GM12874 (cell line): ENCODE measurements at regions not wholly inside any gene's neighbourhood (a gene's known extent, or its start where the extent isn't known, plus 50 kb on each side); places are given as distances from the start of the nearest gene placed in this dataset.

Experiments used
- CTCF ChIP-seq: IDR thresholded peaks from 2 replicates; pipeline ENCODE4 v1.5.1; 2011; ENCODE audit warnings: low read depth, mild to moderate bottlenecking, control low read depth, low read length, moderate library complexity; ENCODE audit not compliant: insufficient read depth

GRCh38 chr10:80946957-80947726 lies 409.4 kb downstream of the SH2D4B start:
- no peak for TF ChIP-seq CTCF

DNA sequence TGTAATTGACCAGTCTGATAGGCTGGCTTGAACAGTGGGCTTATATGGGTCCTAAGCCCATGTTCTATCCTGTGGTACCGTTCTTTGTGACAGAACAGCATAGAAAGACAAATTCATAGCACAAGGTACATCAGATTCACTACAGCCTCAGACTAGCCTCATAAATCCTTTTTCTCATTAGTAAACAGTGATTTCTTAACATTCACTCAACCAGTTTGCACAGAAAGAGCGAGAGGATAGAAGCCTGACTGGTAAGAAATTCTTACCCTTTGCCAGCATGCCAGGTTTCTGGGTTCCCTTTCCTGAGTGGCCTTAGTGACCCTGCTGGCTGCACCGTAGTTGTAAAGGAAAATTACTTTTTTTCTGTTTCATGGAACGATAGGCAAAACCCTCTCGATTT lies 412.1 kb downstream of the SH2D4B start:
- no peak for TF ChIP-seq CTCF

DNA sequence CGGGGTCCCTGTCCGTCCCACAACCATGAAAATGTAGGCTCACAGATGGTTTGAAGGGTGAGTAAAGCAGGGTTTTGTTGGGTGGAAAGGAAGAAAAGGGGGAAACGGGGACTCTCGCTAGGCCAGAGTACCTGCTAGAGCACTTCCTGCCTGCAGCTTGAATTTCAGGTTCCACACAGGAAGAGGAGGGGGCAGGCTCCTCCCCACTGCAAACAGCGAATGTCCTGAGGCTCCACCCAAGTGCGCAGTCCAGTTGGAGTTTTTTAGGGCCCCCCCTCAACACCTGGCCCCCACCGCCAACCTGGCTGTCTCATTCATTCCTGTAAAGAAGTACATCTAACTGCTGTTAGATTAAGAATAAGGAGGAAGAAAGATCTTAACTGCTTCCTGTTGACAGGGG lies 414.7 kb downstream of the SH2D4B start:
- no peak for TF ChIP-seq CTCF

DNA sequence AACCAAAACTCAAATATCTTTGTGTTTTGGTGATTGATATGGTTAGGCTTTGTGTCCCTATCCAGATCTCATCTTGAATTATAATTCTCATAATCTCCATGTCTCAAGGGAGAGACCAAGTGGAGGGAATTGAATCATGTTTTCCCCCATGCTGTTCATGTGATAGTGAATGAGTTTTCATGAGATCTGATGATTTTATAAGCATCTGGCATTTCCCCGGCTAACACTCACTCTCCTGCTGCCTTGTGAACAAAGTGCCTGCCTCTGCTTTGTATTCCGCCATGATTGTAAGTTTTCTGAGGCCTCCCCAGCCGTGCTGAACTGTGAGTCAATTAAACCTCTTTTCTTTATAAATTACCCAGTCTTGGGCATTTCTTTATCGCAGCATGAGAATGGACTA lies 419.5 kb downstream of the SH2D4B start:
- TF ChIP-seq CTCF: no peak

- no peak for TF ChIP-seq CTCF
Measured at GRCh38 chr10:80964179-80964578, 426.5 kb downstream of the SH2D4B start.

GRCh38 chr10:80964955-80965614 lies 427.4 kb downstream of the SH2D4B start:
- TF ChIP-seq CTCF: no peak

- no peak for TF ChIP-seq CTCF
Measured at GRCh38 chr10:80966326-80966986, 428.8 kb downstream of the SH2D4B start.
